HEK293T (cell line): ENCODE measurements at regions not wholly inside any gene's neighbourhood (a gene's known extent, or its start where the extent isn't known, plus 50 kb on each side); places are given as distances from the start of the nearest gene placed in this dataset.

Source experiments
- CTCF ChIA-PET: fragments of 350-600 bp; formaldehyde crosslinking; extraction: SDS; loops from one replicate; lab custom pipeline; 2021; ENCODE audit warnings: antibody characterized with exemption, inconsistent platforms; lab: Yijun Ruan, JAX
- POLR2A ChIA-PET: fragments of 350-600 bp; formaldehyde crosslinking; extraction: SDS; loops from one replicate; lab custom pipeline; 2020; ENCODE audit warnings: antibody characterized with exemption, inconsistent platforms; lab: Yijun Ruan, JAX
- DNase-seq: peaks from one replicate; pipeline ENCODE4 v3.0.0; 2012; ENCODE audit warnings: mixed read lengths; ENCODE audit errors: extremely low spot score
- ARNT ChIP-seq: fragments of 450-650 bp; IDR thresholded peaks from 2 replicates; pipeline ENCODE4 v1.6.1; 2017; ENCODE audit warnings: mild to moderate bottlenecking
- BHLHE40 ChIP-seq: fragments of 450-650 bp; IDR thresholded peaks from 2 replicates; pipeline ENCODE4 v1.6.1; 2016; ENCODE audit warnings: mild to moderate bottlenecking, moderate library complexity, borderline replicate concordance
- CTBP1 ChIP-seq: fragments of 450-650 bp; IDR thresholded peaks from 2 replicates; pipeline ENCODE4 v1.6.1; 2016; ENCODE audit warnings: borderline replicate concordance
- ELF4 ChIP-seq: fragments of 450-650 bp; IDR thresholded peaks from 2 replicates; pipeline ENCODE4 v1.6.1; 2017; ENCODE audit warnings: antibody characterized with exemption
- FOXA1 ChIP-seq: fragments of 450-650 bp; IDR thresholded peaks from 2 replicates; pipeline ENCODE4 v1.6.1; 2016; ENCODE audit warnings: mild to moderate bottlenecking
- FOXK2 ChIP-seq: fragments of 450-650 bp; IDR thresholded peaks from 2 replicates; pipeline ENCODE4 v1.6.1; 2016; ENCODE audit warnings: mild to moderate bottlenecking
- FOXM1 ChIP-seq: fragments of 450-650 bp; IDR thresholded peaks from 2 replicates; pipeline ENCODE4 v1.6.1; 2017; ENCODE audit warnings: mild to moderate bottlenecking, borderline replicate concordance
- HDGF ChIP-seq: fragments of 450-650 bp; IDR thresholded peaks from 2 replicates; pipeline ENCODE4 v1.6.1; 2017; ENCODE audit warnings: antibody characterized with exemption, borderline replicate concordance
- L3MBTL2 ChIP-seq: fragments of 450-650 bp; conservative IDR thresholded peaks from 2 replicates; pipeline ENCODE4 v1.6.1; 2016; ENCODE audit warnings: mild to moderate bottlenecking
- LEF1 ChIP-seq: fragments of 450-650 bp; IDR thresholded peaks from 2 replicates; pipeline ENCODE4 v1.6.1; 2017; ENCODE audit warnings: mild to moderate bottlenecking, borderline replicate concordance
- NFRKB ChIP-seq: fragments of 450-650 bp; IDR thresholded peaks from 2 replicates; pipeline ENCODE4 v1.6.1; 2016; ENCODE audit warnings: mild to moderate bottlenecking, moderate library complexity
- PKNOX1 ChIP-seq: fragments of 450-650 bp; IDR thresholded peaks from 2 replicates; pipeline ENCODE4 v1.6.1; 2016
- SP1 ChIP-seq: fragments of 450-650 bp; IDR thresholded peaks from 2 replicates; pipeline ENCODE4 v1.6.1; 2017
- SUZ12 ChIP-seq: fragments of 450-650 bp; IDR thresholded peaks from 2 replicates; pipeline ENCODE4 v1.6.1; 2016; ENCODE audit warnings: mild to moderate bottlenecking
- TARDBP ChIP-seq: fragments of 450-650 bp; IDR thresholded peaks from 2 replicates; pipeline ENCODE4 v1.6.1; 2016
- ZNF384 ChIP-seq: fragments of 450-650 bp; IDR thresholded peaks from 2 replicates; pipeline ENCODE4 v1.6.1; 2016

GRCh38 chr2:65878011-65878340 is 445.6 kb upstream of the SPRED2 start:
- DNase-seq = no peak
- ChIA-PET CTCF (no interaction called here), POLR2A (no interaction called here)
- TF ChIP-seq CTBP1 (no peak), L3MBTL2 (no peak), SUZ12 (no peak), BHLHE40 (no peak)

GRCh38 chr2:65877331-65878010 is 445.1 kb upstream of the SPRED2 start:
- DNase-seq = no peak
- POLR2A ChIA-PET = no interaction called here
- CTCF ChIA-PET = interaction anchor here (0.5 kb wide), 1 partner anchor 722 kb away, joined by 5 read pairs; no protein-coding TSS in a partner anchor
- no peak for TF ChIP-seq CTBP1
- no peak for TF ChIP-seq SP1
- TF ChIP-seq FOXA1 = no peak
- TF ChIP-seq FOXM1 = no peak
- TF ChIP-seq ARNT = no peak
- TF ChIP-seq ZNF384 = no peak
- TF ChIP-seq BHLHE40 = no peak
- no peak for TF ChIP-seq PKNOX1
- no peak for TF ChIP-seq SUZ12
- TF ChIP-seq L3MBTL2 = no peak

DNA sequence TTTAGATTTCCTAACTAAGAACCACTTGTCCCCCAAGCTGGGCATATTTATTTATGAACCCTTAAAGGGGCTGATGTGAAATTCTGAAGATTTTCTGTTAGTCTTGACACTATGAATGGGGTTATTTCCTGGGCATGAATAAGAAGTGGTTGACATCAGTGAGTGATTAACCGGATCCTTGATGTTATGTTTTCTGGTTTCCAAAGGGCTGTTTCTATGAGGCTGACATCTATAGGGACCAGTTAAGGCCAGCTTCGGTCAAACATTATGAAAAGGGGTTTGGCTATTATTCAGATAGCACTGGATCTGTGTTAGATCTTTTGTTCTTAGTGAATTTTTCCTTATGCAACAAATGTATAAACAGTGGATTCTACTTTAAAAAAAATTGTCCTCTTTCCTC is 443.7 kb upstream of the SPRED2 start:
- DNase-seq = no peak
- POLR2A ChIA-PET = no interaction called here
- TF ChIP-seq TARDBP (no peak), SUZ12 (no peak), ELF4 (no peak), LEF1 (no peak), CTBP1 (no peak), PKNOX1 (no peak), FOXA1 (no peak), FOXM1 (no peak), HDGF (no peak), SP1 (no peak), L3MBTL2 (no peak), NFRKB (no peak), ARNT (no peak)
- CTCF ChIA-PET = no interaction called here

DNA sequence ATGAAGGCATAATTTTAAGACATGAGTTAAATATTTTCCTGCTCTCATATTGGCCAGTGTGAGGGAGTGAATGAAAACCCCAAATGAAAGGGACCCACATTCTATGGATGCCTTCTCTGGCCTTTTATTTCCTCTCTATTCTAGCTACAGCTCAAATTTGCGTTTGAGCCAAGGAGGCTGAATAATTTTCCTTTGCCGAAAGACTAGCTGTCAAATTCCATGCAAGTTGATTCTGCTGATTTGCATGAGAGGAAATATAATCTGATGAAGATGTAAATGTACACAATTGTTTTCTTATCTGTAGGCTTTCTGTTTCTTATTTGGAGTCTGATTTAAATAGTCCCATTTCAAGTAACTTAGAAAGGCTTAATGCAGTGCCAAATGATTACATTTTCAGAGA is 438.4 kb upstream of the SPRED2 start:
- ChIA-PET CTCF (no interaction called here), POLR2A (no interaction called here)
- TF ChIP-seq FOXA1 (no peak), LEF1 (no peak), TARDBP (no peak), ELF4 (no peak), L3MBTL2 (no peak), HDGF (no peak), FOXM1 (no peak), BHLHE40 (no peak), NFRKB (no peak), SUZ12 (no peak), SP1 (no peak), FOXK2 (no peak), ZNF384 (no peak), PKNOX1 (no peak), ARNT (no peak), CTBP1 (no peak)
- DNase-seq = no peak

DNA sequence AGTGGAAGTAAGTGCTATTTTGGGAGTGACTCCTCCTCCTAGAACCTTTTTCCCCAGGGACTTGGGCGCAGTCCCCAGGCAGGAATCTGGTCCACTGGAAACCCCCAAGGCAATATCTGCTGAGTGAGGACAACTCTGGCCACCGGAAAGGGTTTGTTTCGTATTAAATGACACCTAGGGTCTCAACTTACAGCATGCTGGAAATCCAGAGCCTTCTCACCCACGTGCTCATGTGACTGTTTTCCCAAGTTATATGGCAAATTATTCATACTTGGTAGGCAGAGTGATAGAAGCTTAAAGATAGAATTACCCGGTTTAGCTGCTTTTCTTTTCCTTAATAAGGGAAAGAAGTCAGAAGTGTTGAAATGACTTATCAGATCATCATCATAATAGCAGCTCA is 436.9 kb upstream of the SPRED2 start:
- no peak for TF ChIP-seq L3MBTL2
- no peak for TF ChIP-seq ELF4
- TF ChIP-seq LEF1 = no peak
- TF ChIP-seq FOXK2 = no peak
- TF ChIP-seq ZNF384 = no peak
- TF ChIP-seq SUZ12 = no peak
- TF ChIP-seq BHLHE40 = no peak
- TF ChIP-seq HDGF = no peak
- no peak for TF ChIP-seq SP1
- no peak for TF ChIP-seq ARNT
- TF ChIP-seq CTBP1 = no peak
- no peak for TF ChIP-seq TARDBP
- POLR2A ChIA-PET = no interaction called here
- CTCF ChIA-PET = interaction anchor here (0.8 kb wide), 1 partner anchor 125 kb away, joined by 3 read pairs; no protein-coding TSS in a partner anchor
- no peak for DNase-seq

DNA sequence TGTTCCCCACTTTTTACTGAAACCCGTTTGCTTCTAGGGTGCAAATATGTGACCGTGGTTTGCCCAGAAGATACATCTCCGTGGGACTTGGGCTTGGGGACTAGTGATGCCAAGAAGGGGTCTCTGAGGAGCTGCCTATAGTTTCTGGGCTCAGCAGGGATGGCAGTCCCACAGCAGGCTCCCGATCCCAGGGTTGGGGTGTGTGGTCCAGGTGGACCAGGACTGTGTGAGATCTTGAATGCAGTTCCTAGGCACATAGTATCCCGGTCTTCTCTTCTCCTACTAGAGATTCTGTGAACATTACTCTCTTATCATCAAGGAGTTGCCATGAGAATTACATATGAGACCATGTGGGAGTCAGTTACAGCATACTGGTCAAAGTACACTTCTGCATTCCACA is 435.8 kb upstream of the SPRED2 start:
- DNase-seq = no peak
- ChIA-PET CTCF (no interaction called here), POLR2A (no interaction called here)
- TF ChIP-seq ARNT (no peak), HDGF (no peak), L3MBTL2 (no peak)
